ENCODE measurements at regions not wholly inside any gene's neighbourhood (a gene's known extent, or its start where the extent isn't known, plus 50 kb on each side); places are given as distances from the start of the nearest gene placed in this dataset.
"Not testable (repeated sequence)": the region's sequence is repeated elsewhere in the genome, so short reads cannot be mapped to it uniquely, and the experiment has no call there.

DNA sequence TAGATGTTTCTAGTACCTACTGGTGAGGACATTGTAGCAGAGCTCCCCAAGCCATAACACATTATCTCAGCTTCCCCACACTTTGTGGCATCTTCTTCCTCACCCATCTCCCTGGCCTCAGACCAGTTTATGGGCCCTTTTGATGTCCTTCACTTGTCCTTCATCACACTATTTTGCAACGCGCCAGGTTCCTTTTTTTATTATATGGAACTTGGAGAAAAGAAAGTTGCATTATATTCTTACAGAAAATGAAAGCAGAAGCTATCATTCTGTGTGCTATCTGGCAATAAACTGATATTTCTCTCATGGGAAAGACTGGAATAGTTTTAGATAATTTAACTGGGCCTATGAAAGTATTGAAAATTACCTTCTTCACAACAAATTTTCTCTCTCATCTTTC, 196.9 kb upstream of the ETV3 start:
- WGBS, 2 donors: 76 to 88% methylated on average over 2 of the region's 2 CpGs
- Histone ChIP-seq H3K9me3 (ENCODE audit: control insufficient read depth, low read length) (no peaks in the 10 kb centered on the region), H3K4me3 (ENCODE audit: low read length in 2 of 2) (no peak overlapping the region), H3K36me3 (ENCODE audit: control insufficient read depth in 1 of 2, insufficient read depth in 2 of 2, low read length in 1 of 2) (no peaks in the 10 kb centered on the region), H3K27ac (ENCODE audit: low read depth in 1 of 2, low read length in 2 of 2) (no peak overlapping the region), H3K27me3 (ENCODE audit: control insufficient read depth in 1 of 2, insufficient read depth in 2 of 2, low read length in 1 of 2) (no peaks in the 10 kb centered on the region), H3K4me1 (ENCODE audit: control insufficient read depth in 1 of 2, insufficient read depth in 2 of 2, low read length in 2 of 2) (no peaks in the 10 kb centered on the region)
- DNase-seq (no peak), ATAC-seq (ENCODE audit: low FRiP score) (no peak)
- intact Hi-C loops (cut with DNase I): no loop called here

GRCh38 chr1:157334041-157334440, 195.8 kb upstream of the ETV3 start:
- intact Hi-C loops (cut with DNase I): no loop called here
- Histone ChIP-seq H3K9me3 (ENCODE audit: control insufficient read depth, low read length) (no peaks in the 10 kb centered on the region), H3K27ac (ENCODE audit: low read depth in 1 of 2, low read length in 2 of 2) (no peak overlapping the region), H3K4me3 (ENCODE audit: low read length in 2 of 2) (no peak overlapping the region), H3K36me3 (ENCODE audit: control insufficient read depth in 1 of 2, insufficient read depth in 2 of 2, low read length in 1 of 2) (no peaks in the 10 kb centered on the region), H3K4me1 (ENCODE audit: control insufficient read depth in 1 of 2, insufficient read depth in 2 of 2, low read length in 2 of 2) (no peaks in the 10 kb centered on the region), H3K27me3 (ENCODE audit: control insufficient read depth in 1 of 2, insufficient read depth in 2 of 2, low read length in 1 of 2) (no peaks in the 10 kb centered on the region)
- no peak for ATAC-seq (ENCODE audit: low FRiP score)
- WGBS, 2 donors: 35 to 52% methylated on average over 2 of the region's 2 CpGs
- no peak for DNase-seq

- intact Hi-C loops (cut with DNase I); H3K27ac ChIP-seq (ENCODE audit: low read depth in 1 of 2, low read length in 2 of 2); H3K4me3 ChIP-seq (ENCODE audit: low read length in 2 of 2); H3K9me3 ChIP-seq (ENCODE audit: control insufficient read depth, low read length); ATAC-seq (ENCODE audit: low FRiP score); DNase-seq; H3K4me1 ChIP-seq (ENCODE audit: control insufficient read depth in 1 of 2, insufficient read depth in 2 of 2, low read length in 2 of 2); H3K36me3 ChIP-seq (ENCODE audit: control insufficient read depth in 1 of 2, insufficient read depth in 2 of 2, low read length in 1 of 2); H3K27me3 ChIP-seq (ENCODE audit: control insufficient read depth in 1 of 2, insufficient read depth in 2 of 2, low read length in 1 of 2): not testable (repeated sequence)
These were observed 192.0 kb upstream of the ETV3 start for GRCh38 chr1:157330177-157330576.

DNA sequence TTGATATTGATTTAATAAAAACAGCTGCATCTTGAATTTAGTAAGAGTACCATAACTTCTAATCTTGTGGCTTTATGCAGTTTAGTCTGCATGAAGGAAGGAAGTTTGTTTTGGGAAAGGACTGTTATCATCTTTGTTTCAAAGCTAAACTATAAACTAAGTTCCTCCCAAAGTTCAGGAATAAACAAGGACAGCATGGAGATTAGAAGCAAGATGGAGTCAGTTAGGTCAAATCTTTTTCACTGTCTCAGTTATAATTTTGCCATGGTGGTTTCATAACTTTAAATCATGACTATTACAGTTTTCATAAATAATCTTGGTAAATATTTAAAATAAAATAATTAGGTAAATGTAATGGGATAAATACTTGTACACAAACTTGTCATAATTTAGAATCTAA, 189.9 kb upstream of the ETV3 start:
- H3K36me3 ChIP-seq (ENCODE audit: control insufficient read depth in 1 of 2, insufficient read depth in 2 of 2, low read length in 1 of 2); intact Hi-C loops (cut with DNase I); H3K27me3 ChIP-seq (ENCODE audit: control insufficient read depth in 1 of 2, insufficient read depth in 2 of 2, low read length in 1 of 2); DNase-seq; H3K27ac ChIP-seq (ENCODE audit: low read depth in 1 of 2, low read length in 2 of 2); H3K4me3 ChIP-seq (ENCODE audit: low read length in 2 of 2); H3K4me1 ChIP-seq (ENCODE audit: control insufficient read depth in 1 of 2, insufficient read depth in 2 of 2, low read length in 2 of 2); H3K9me3 ChIP-seq (ENCODE audit: control insufficient read depth, low read length); ATAC-seq (ENCODE audit: low FRiP score): not testable (repeated sequence)

- Histone ChIP-seq H3K4me3 (ENCODE audit: low read length in 2 of 2) (no peak overlapping the region), H3K4me1 (ENCODE audit: control insufficient read depth in 1 of 2, insufficient read depth in 2 of 2, low read length in 2 of 2) (no peaks in the 10 kb centered on the region), H3K27ac (ENCODE audit: low read depth in 1 of 2, low read length in 2 of 2) (no peak overlapping the region), H3K27me3 (ENCODE audit: control insufficient read depth in 1 of 2, insufficient read depth in 2 of 2, low read length in 1 of 2) (no peaks in the 10 kb centered on the region), H3K36me3 (ENCODE audit: control insufficient read depth in 1 of 2, insufficient read depth in 2 of 2, low read length in 1 of 2) (no peaks in the 10 kb centered on the region), H3K9me3 (ENCODE audit: control insufficient read depth, low read length) (peaks cover 1% of the 10 kb centered on the region)
- no peak for ATAC-seq (ENCODE audit: low FRiP score)
- 54 to 61% methylated on average over 7 of the region's 7 CpGs for WGBS, 2 donors
- no peak for DNase-seq
- intact Hi-C loops (cut with DNase I): no loop called here
These were observed 188.1 kb upstream of the ETV3 start for GRCh38 chr1:157326173-157326859.

GRCh38 chr1:157325220-157325619, 187.0 kb upstream of the ETV3 start:
- ATAC-seq (ENCODE audit: low FRiP score) (no peak), DNase-seq (no peak)
- H3K4me3 ChIP-seq (ENCODE audit: low read length in 2 of 2): no peak overlapping the region
- no peaks in the 10 kb centered on the region for H3K36me3 ChIP-seq (ENCODE audit: control insufficient read depth in 1 of 2, insufficient read depth in 2 of 2, low read length in 1 of 2)
- 25 to 29% methylated on average over 1 of the region's 1 CpG for WGBS, 2 donors
- intact Hi-C loops (cut with DNase I): no loop called here
- H3K27me3 ChIP-seq (ENCODE audit: control insufficient read depth in 1 of 2, insufficient read depth in 2 of 2, low read length in 1 of 2): no peaks in the 10 kb centered on the region
- H3K27ac ChIP-seq (ENCODE audit: low read depth in 1 of 2, low read length in 2 of 2): no peak overlapping the region
- peaks cover 1% of the 10 kb centered on the region for H3K9me3 ChIP-seq (ENCODE audit: control insufficient read depth, low read length)
- no peaks in the 10 kb centered on the region for H3K4me1 ChIP-seq (ENCODE audit: control insufficient read depth in 1 of 2, insufficient read depth in 2 of 2, low read length in 2 of 2)

GRCh38 chr1:157321972-157322371, 183.8 kb upstream of the ETV3 start:
- WGBS, 2 donors: 88 to 94% methylated on average over 1 of the region's 1 CpG
- H3K4me3 ChIP-seq (ENCODE audit: low read length in 2 of 2); ATAC-seq (ENCODE audit: low FRiP score); H3K27me3 ChIP-seq (ENCODE audit: control insufficient read depth in 1 of 2, insufficient read depth in 2 of 2, low read length in 1 of 2); DNase-seq; intact Hi-C loops (cut with DNase I); H3K4me1 ChIP-seq (ENCODE audit: control insufficient read depth in 1 of 2, insufficient read depth in 2 of 2, low read length in 2 of 2); H3K9me3 ChIP-seq (ENCODE audit: control insufficient read depth, low read length); H3K36me3 ChIP-seq (ENCODE audit: control insufficient read depth in 1 of 2, insufficient read depth in 2 of 2, low read length in 1 of 2); H3K27ac ChIP-seq (ENCODE audit: low read depth in 1 of 2, low read length in 2 of 2): not testable (repeated sequence)

GRCh38 chr1:157319567-157319966, 181.4 kb upstream of the ETV3 start:
- no peak overlapping the region for H3K4me3 ChIP-seq (ENCODE audit: low read length in 2 of 2)
- intact Hi-C loops (cut with DNase I): no loop called here

GRCh38 chr1:157317229-157317628, 179.0 kb upstream of the ETV3 start:
- H3K27me3 ChIP-seq (ENCODE audit: control insufficient read depth in 1 of 2, insufficient read depth in 2 of 2, low read length in 1 of 2); H3K4me1 ChIP-seq (ENCODE audit: control insufficient read depth in 1 of 2, insufficient read depth in 2 of 2, low read length in 2 of 2); H3K36me3 ChIP-seq (ENCODE audit: control insufficient read depth in 1 of 2, insufficient read depth in 2 of 2, low read length in 1 of 2); intact Hi-C loops (cut with DNase I); ATAC-seq (ENCODE audit: low FRiP score); H3K4me3 ChIP-seq (ENCODE audit: low read length in 2 of 2); H3K27ac ChIP-seq (ENCODE audit: low read depth in 1 of 2, low read length in 2 of 2); DNase-seq: not testable (repeated sequence)
- peaks cover 13% of the 10 kb centered on the region for H3K9me3 ChIP-seq (ENCODE audit: control insufficient read depth, low read length)
- WGBS, 2 donors: 93 to 94% methylated on average over 2 of the region's 2 CpGs

More at GRCh38 chr1:157319567-157319966, 181.4 kb upstream of the ETV3 start:
- 94% methylated on average over 5 of the region's 5 CpGs for WGBS, 2 donors
- Histone ChIP-seq H3K27me3 (ENCODE audit: control insufficient read depth in 1 of 2, insufficient read depth in 2 of 2, low read length in 1 of 2) (no peaks in the 10 kb centered on the region), H3K27ac (ENCODE audit: low read depth in 1 of 2, low read length in 2 of 2) (no peak overlapping the region), H3K9me3 (ENCODE audit: control insufficient read depth, low read length) (peaks cover 6% of the 10 kb centered on the region), H3K36me3 (ENCODE audit: control insufficient read depth in 1 of 2, insufficient read depth in 2 of 2, low read length in 1 of 2) (no peaks in the 10 kb centered on the region), H3K4me1 (ENCODE audit: control insufficient read depth in 1 of 2, insufficient read depth in 2 of 2, low read length in 2 of 2) (no peaks in the 10 kb centered on the region)
- DNase-seq (no peak), ATAC-seq (ENCODE audit: low FRiP score) (no peak)

Measured in aorta (tissue), 5 donors.